ENCODE measurements at regions not wholly inside any gene's neighbourhood (a gene's known extent, or its start where the extent isn't known, plus 50 kb on each side); places are given as distances from the start of the nearest gene placed in this dataset.

- TF ChIP-seq KIAA2018 (CRISPR knock-in tag; IDR thresholded peaks at IDR 0.05; ENCODE audit: borderline replicate concordance) (no peak), BRD4 (CRISPR knock-in tag; IDR thresholded peaks at IDR 0.05) (no peak), ZNF710 (CRISPR knock-in tag; IDR thresholded peaks at IDR 0.05; ENCODE audit: borderline replicate concordance) (no peak), ZSCAN25 (CRISPR knock-in tag; IDR thresholded peaks at IDR 0.05) (no peak), AGO1 (IDR thresholded peaks at IDR 0.05; ENCODE audit: low read depth, low read length, poor library complexity, severe bottlenecking) (no peak), ZNF142 (CRISPR knock-in tag; IDR thresholded peaks at IDR 0.05) (no peak), HNRNPUL1 (IDR thresholded peaks at IDR 0.05; ENCODE audit: low read depth, low read length) (no peak), ZNF660 (CRISPR knock-in tag; IDR thresholded peaks at IDR 0.05; ENCODE audit: borderline replicate concordance, low read depth) (no peak), ZBTB49 (CRISPR knock-in tag; IDR thresholded peaks at IDR 0.05; ENCODE audit: borderline replicate concordance) (no peak)
These were observed 476.2 kb downstream of the PPARGC1A start (continued) for GRCh38 chr4:23413631-23414030.

Data from HepG2 (cell line).